ENCODE measurements at regions not wholly inside any gene's neighbourhood (a gene's known extent, or its start where the extent isn't known, plus 50 kb on each side); places are given as distances from the start of the nearest gene placed in this dataset.

DNA sequence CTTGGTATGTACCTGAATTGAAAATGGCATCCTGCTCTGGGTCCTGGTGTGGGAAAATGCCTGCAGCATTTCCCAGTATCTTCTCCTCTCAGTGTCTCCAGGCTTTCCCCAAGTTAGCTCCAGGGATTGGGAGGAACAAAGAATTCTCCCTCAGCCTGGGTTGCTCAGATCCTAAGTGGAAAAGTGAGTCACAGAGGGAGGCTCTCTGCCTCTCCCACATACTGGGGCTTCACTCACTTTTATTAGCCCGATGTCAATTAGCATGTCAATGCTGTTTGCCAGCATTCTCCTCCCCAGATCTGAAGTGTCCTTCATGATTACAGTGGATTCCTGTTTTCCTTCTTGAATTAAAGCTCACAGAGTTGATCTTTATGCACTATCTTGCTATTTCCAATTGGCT is 655.0 kb downstream of the EPHA3 start:
- 56% methylated on average over 1 of the region's 1 CpG for WGBS
- H3K9ac ChIP-seq (ENCODE audit: low read depth, low read length) = no peak overlapping the region
- no peaks in the 10 kb centered on the region for H3K36me3 ChIP-seq (ENCODE audit: insufficient read depth, low read length)
- peaks cover 13% of the 10 kb centered on the region; the same call in 1 of the 2 replicates for H3K4me1 ChIP-seq (ENCODE audit: insufficient read depth, low read length)
- no peaks in the 10 kb centered on the region for H3K27me3 ChIP-seq (ENCODE audit: insufficient read depth, low read length)
- no peak overlapping the region for H3K4me3 ChIP-seq (ENCODE audit: low read length)
- no peaks in the 10 kb centered on the region for H3K9me3 ChIP-seq (ENCODE audit: insufficient read depth, low read depth, low read length)
- no peak overlapping the region; the same call in 1 of the 2 replicates for H3K27ac ChIP-seq (ENCODE audit: low read depth, low read length)

DNA sequence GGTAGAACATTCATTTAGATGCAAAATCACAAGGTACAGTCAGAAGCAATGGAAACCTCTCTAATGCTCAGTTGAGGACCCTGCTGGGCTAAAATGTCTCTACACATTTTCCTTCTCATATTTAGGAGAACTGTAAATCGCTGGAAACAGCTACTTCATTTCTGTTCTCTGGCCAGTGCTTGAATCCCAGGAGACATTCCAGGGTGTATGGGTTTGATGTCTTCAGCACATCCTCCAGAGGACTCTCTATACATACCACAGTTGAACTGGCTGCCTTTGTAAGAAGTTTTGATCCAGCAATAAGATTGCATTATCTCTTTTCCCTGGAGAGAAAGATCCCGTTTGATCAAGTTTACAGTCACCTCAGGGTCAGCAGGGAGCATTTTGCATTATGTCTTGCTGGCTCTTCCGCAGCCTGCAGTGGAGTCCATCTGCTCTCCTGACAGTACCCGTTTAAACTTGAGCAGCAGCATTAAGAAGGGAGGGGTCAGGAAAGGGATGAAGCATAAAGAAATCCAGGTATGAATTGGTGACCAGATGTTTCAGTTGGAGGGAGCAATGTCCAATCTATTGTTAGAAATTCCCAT is 676.0 kb downstream of the EPHA3 start:
- H3K9me3 ChIP-seq (ENCODE audit: insufficient read depth, low read depth, low read length) = no peaks in the 10 kb centered on the region
- no peaks in the 10 kb centered on the region for H3K27me3 ChIP-seq (ENCODE audit: insufficient read depth, low read length)
- H3K9ac ChIP-seq (ENCODE audit: low read depth, low read length) = no peak overlapping the region
- no peak overlapping the region for H3K4me3 ChIP-seq (ENCODE audit: low read length)
- H3K27ac ChIP-seq (ENCODE audit: low read depth, low read length) = no peak overlapping the region
- no peaks in the 10 kb centered on the region for H3K36me3 ChIP-seq (ENCODE audit: insufficient read depth, low read length)
- H3K4me1 ChIP-seq (ENCODE audit: insufficient read depth, low read length) = no peaks in the 10 kb centered on the region
- 84% methylated on average over 4 of the region's 4 CpGs for WGBS

DNA sequence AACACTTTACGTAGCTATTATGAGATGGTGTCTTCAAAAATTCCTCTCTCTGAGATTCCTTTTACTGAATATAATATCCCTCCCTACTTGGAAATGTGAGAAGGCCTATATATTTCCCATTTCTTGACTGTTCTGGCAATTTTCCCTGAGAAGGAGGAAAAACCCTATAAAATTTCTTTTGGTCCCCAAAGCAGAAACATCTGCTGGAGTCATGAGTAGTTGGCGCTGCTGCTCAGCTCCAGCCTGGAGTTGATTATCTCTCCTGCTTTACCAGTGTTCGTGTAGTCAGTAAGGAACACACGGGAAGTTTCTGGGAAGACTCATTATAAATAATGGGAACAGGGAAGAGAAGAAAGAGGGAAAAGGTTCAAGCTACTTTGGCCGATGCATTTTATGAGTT is 680.1 kb downstream of the EPHA3 start:
- no peaks in the 10 kb centered on the region for H3K36me3 ChIP-seq (ENCODE audit: insufficient read depth, low read length)
- no peaks in the 10 kb centered on the region for H3K4me1 ChIP-seq (ENCODE audit: insufficient read depth, low read length)
- H3K27me3 ChIP-seq (ENCODE audit: insufficient read depth, low read length) = no peaks in the 10 kb centered on the region
- no peak overlapping the region for H3K4me3 ChIP-seq (ENCODE audit: low read length)
- H3K27ac ChIP-seq (ENCODE audit: low read depth, low read length) = no peak overlapping the region
- no peaks in the 10 kb centered on the region for H3K9me3 ChIP-seq (ENCODE audit: insufficient read depth, low read depth, low read length)
- no peak overlapping the region for H3K9ac ChIP-seq (ENCODE audit: low read depth, low read length)
- 96% methylated on average over 4 of the region's 5 CpGs for WGBS

DNA sequence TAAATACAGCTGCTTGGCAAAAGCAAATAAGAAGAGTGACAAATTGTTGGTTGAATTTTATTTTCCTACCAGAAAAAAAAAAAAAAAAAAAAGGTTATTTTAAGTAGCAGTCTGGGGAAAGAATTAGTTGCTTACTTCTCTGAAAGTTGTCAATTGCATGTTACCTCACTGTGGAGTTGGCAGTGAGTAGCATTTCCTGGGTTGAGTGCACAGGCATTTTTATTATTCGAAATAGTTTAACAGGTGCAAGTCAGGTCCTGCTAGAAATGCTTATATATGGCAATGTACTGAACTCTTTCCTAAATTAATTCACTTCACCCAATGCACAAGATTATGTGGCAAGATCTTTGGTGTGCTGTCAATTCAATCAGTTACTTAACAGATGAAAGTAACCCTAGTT is 680.6 kb downstream of the EPHA3 start:
- H3K27me3 ChIP-seq (ENCODE audit: insufficient read depth, low read length) = no peaks in the 10 kb centered on the region
- 100% methylated on average over 1 of the region's 1 CpG for WGBS
- no peak overlapping the region for H3K27ac ChIP-seq (ENCODE audit: low read depth, low read length)
- no peaks in the 10 kb centered on the region for H3K9me3 ChIP-seq (ENCODE audit: insufficient read depth, low read depth, low read length)
- no peak overlapping the region for H3K4me3 ChIP-seq (ENCODE audit: low read length)
- no peaks in the 10 kb centered on the region for H3K4me1 ChIP-seq (ENCODE audit: insufficient read depth, low read length)
- H3K9ac ChIP-seq (ENCODE audit: low read depth, low read length) = no peak overlapping the region
- no peaks in the 10 kb centered on the region for H3K36me3 ChIP-seq (ENCODE audit: insufficient read depth, low read length)

DNA sequence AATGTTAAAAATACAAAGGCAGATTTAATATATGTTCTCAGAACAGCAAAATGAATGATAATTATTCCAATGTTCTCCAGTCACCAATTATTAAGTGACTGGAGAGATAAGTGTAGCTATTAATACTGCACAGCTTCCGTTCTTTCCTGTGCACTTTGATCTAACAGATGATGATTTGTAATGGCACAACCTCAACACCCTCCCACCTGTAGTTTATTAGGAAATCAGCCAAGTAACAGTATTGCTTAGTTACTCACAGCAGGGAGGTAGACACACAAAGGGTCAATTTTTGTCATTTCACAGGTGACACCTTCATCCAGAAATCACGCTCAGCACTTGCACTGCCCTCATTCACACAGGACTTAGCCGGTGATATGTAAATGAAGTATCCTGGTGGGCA is 688.1 kb downstream of the EPHA3 start:
- no peak overlapping the region for H3K9ac ChIP-seq (ENCODE audit: low read depth, low read length)
- H3K36me3 ChIP-seq (ENCODE audit: insufficient read depth, low read length) = no peaks in the 10 kb centered on the region
- no peaks in the 10 kb centered on the region for H3K9me3 ChIP-seq (ENCODE audit: insufficient read depth, low read depth, low read length)
- WGBS = 62% methylated on average over 2 of the region's 3 CpGs
- no peaks in the 10 kb centered on the region for H3K27me3 ChIP-seq (ENCODE audit: insufficient read depth, low read length)
- no peak overlapping the region for H3K4me3 ChIP-seq (ENCODE audit: low read length)
- H3K4me1 ChIP-seq (ENCODE audit: insufficient read depth, low read length) = peaks cover 4% of the 10 kb centered on the region; the same call in 1 of the 2 replicates
- H3K27ac ChIP-seq (ENCODE audit: low read depth, low read length) = no peak overlapping the region

DNA sequence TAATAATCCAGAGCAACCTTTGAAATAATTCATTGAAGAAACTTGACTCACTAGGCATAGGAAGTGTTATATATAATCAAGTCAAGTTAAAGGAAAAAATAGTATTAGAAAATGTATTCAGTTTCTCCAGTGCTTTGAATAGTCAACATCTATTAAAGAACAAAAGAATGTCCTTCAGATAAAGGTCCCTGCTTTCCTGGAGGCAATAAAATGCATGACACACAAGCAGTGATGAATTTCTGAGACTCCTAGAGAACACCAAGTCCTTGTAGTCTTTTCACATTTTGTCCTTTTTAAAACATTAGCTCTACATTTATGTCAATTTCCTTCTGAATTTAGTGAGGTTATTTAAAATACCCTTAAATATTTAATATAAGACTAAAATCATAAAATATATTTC is 695.5 kb downstream of the EPHA3 start:
- no peak overlapping the region for H3K9ac ChIP-seq (ENCODE audit: low read depth, low read length)
- no peak overlapping the region for H3K27ac ChIP-seq (ENCODE audit: low read depth, low read length)
- no peaks in the 10 kb centered on the region for H3K36me3 ChIP-seq (ENCODE audit: insufficient read depth, low read length)
- no peaks in the 10 kb centered on the region for H3K27me3 ChIP-seq (ENCODE audit: insufficient read depth, low read length)
- H3K4me3 ChIP-seq (ENCODE audit: low read length) = no peak overlapping the region
- H3K4me1 ChIP-seq (ENCODE audit: insufficient read depth, low read length) = peaks cover 7% of the 10 kb centered on the region; the same call in 1 of the 2 replicates
- H3K9me3 ChIP-seq (ENCODE audit: insufficient read depth, low read depth, low read length) = no peaks in the 10 kb centered on the region

DNA sequence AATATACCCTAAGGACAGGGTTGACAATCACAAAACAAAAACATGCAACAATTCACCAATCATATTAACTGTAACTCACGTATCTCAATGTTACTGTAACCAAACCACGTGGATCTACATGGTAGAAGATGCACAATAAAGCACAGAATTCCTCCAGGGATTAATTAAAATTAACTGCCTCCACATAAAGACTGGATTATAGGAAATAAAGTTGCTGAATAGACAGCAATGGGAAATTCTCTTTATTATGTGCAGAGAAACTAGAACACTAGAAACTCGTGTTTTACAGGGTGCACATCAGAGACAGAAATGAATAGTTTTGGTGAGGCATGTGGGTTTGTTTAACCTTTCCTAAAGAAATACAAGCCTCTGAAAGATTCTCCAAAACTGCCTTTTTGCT is 696.3 kb downstream of the EPHA3 start:
- H3K9me3 ChIP-seq (ENCODE audit: insufficient read depth, low read depth, low read length) = peaks cover 2% of the 10 kb centered on the region; the same call in 1 of the 2 replicates
- H3K36me3 ChIP-seq (ENCODE audit: insufficient read depth, low read length) = no peaks in the 10 kb centered on the region
- H3K4me3 ChIP-seq (ENCODE audit: low read length) = no peak overlapping the region
- WGBS = 91% methylated on average over 3 of the region's 3 CpGs
- H3K27ac ChIP-seq (ENCODE audit: low read depth, low read length) = no peak overlapping the region
- H3K4me1 ChIP-seq (ENCODE audit: insufficient read depth, low read length) = peaks cover 7% of the 10 kb centered on the region; the same call in 1 of the 2 replicates
- H3K27me3 ChIP-seq (ENCODE audit: insufficient read depth, low read length) = no peaks in the 10 kb centered on the region
- H3K9ac ChIP-seq (ENCODE audit: low read depth, low read length) = no peak overlapping the region

DNA sequence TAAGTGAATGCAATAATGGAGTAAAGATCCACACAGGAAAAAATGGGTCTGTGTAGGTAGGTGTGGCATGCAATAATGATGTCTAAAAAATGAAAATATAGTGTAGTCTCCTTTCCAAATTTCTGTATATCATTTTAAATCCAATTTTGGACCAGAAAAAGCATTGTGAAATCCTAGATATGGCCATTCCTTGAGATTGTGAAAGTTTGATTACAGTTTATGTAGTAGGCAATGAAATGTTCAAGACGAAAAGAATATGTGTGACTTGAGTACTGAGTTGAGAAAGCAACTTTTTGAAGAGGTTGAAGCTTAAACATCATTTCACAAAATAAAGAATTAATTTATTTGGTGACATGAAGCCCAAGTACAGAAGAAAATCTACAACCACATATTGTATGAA is 698.7 kb downstream of the EPHA3 start:
- Histone ChIP-seq H3K4me1 (ENCODE audit: insufficient read depth, low read length) (peaks cover 7% of the 10 kb centered on the region; the same call in 1 of the 2 replicates), H3K9me3 (ENCODE audit: insufficient read depth, low read depth, low read length) (peaks cover 2% of the 10 kb centered on the region; the same call in 1 of the 2 replicates), H3K27ac (ENCODE audit: low read depth, low read length) (no peak overlapping the region), H3K27me3 (ENCODE audit: insufficient read depth, low read length) (no peaks in the 10 kb centered on the region), H3K9ac (ENCODE audit: low read depth, low read length) (no peak overlapping the region), H3K36me3 (ENCODE audit: insufficient read depth, low read length) (no peaks in the 10 kb centered on the region), H3K4me3 (ENCODE audit: low read length) (no peak overlapping the region)
- WGBS = 82% methylated on average over 1 of the region's 1 CpG

DNA sequence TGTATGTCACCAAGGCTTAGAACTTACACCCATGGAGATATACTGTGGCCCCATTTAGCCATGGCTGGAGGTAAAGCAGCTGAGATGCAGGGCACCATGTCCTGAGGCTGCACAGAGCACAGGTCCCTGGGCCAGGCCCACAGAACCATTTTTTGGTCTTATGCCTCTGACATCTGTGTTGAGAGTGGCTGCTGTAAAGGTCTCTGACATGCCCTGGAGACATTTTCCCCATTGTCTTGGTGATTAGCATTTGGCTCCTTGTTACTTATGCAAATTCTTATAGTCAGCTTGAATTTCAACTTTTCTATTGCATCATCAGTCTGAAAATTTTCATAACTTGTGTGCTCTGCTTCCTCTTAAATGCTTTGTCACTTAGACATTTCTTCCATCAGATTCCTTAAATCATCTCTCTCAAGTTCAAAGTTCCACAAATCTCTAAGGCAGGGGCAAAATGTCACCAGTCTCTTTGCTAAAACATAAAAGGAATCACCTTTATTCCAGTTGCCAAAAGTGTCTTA is 701.3 kb downstream of the EPHA3 start:
- peaks cover 7% of the 10 kb centered on the region; the same call in 1 of the 2 replicates for H3K4me1 ChIP-seq (ENCODE audit: insufficient read depth, low read length)
- no peaks in the 10 kb centered on the region for H3K36me3 ChIP-seq (ENCODE audit: insufficient read depth, low read length)
- no peaks in the 10 kb centered on the region for H3K27me3 ChIP-seq (ENCODE audit: insufficient read depth, low read length)
- no peak overlapping the region for H3K9ac ChIP-seq (ENCODE audit: low read depth, low read length)
- peaks cover 7% of the 10 kb centered on the region for H3K9me3 ChIP-seq (ENCODE audit: insufficient read depth, low read depth, low read length)
- H3K4me3 ChIP-seq (ENCODE audit: low read length) = no peak overlapping the region
- H3K27ac ChIP-seq (ENCODE audit: low read depth, low read length) = no peak overlapping the region

DNA sequence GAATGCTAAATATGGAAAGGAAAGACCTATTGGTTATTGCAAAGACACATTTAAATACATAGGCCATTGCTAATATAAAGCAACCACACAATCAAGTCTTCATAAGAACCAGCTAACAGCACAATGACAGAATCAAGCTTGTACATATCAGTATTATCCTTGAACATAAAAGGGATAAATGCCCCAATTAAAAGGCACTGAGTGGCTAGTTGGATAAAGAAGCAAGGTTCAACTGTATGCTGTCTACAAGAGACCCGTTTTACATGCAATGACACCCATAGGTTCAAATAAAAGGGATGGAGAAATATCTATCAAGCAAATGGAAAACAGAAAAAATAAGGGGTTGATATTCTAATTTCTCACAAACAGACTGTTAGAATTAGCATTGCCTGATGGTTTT is 706.1 kb downstream of the EPHA3 start:
- WGBS = 100% methylated on average over 1 of the region's 1 CpG
- no peak overlapping the region for H3K4me3 ChIP-seq (ENCODE audit: low read length)
- no peaks in the 10 kb centered on the region for H3K4me1 ChIP-seq (ENCODE audit: insufficient read depth, low read length)
- H3K27me3 ChIP-seq (ENCODE audit: insufficient read depth, low read length) = no peaks in the 10 kb centered on the region
- no peaks in the 10 kb centered on the region for H3K36me3 ChIP-seq (ENCODE audit: insufficient read depth, low read length)
- H3K9ac ChIP-seq (ENCODE audit: low read depth, low read length) = no peak overlapping the region
- H3K27ac ChIP-seq (ENCODE audit: low read depth, low read length) = no peak overlapping the region
- H3K9me3 ChIP-seq (ENCODE audit: insufficient read depth, low read depth, low read length) = peaks cover 11% of the 10 kb centered on the region

DNA sequence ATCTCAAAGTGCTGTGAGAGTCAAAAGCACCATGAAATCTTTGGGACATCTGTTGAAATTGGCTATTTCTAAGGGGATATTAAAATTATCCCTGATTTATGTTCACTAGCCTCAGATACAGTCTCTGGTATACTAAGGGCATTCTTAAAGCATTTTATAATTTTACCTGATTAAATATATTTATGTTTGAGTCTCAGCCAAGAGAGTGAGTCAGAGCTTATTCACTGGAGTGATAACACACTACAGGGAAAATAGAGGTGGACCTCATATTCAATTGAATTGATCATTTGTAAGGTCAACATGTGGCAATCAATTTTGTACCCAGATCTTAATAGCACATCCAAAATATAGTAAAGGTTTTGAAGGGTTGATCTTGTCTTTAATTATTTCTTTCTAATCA is 733.6 kb downstream of the EPHA3 start:
- Histone ChIP-seq H3K27ac (ENCODE audit: low read depth, low read length) (no peak overlapping the region), H3K4me1 (ENCODE audit: insufficient read depth, low read length) (no peaks in the 10 kb centered on the region; the same call in 1 of the 2 replicates), H3K27me3 (ENCODE audit: insufficient read depth, low read length) (no peaks in the 10 kb centered on the region), H3K4me3 (ENCODE audit: low read length) (no peak overlapping the region), H3K9me3 (ENCODE audit: insufficient read depth, low read depth, low read length) (no peaks in the 10 kb centered on the region), H3K36me3 (ENCODE audit: insufficient read depth, low read length) (no peaks in the 10 kb centered on the region), H3K9ac (ENCODE audit: low read depth, low read length) (no peak overlapping the region)

DNA sequence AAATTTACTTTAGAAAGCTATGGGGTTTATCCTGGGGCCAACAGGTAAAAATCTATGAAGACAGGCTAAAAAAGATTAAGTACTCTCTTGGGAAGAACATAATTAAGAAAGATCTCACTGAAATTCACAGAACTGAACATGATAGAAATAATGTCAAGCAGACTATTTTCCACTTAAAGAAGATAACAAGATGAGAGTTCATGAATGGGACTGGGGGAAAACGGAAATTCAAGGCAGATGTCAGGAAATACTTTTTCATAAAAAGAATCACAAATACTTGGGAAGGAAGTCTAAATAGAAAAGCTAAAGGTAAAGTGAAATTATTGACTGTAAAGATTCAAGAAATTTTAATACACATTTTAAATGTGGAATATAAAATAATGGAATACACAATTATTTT is 737.6 kb downstream of the EPHA3 start:
- no peak overlapping the region for H3K27ac ChIP-seq (ENCODE audit: low read depth, low read length)
- H3K36me3 ChIP-seq (ENCODE audit: insufficient read depth, low read length) = no peaks in the 10 kb centered on the region
- no peak overlapping the region for H3K9ac ChIP-seq (ENCODE audit: low read depth, low read length)
- H3K4me3 ChIP-seq (ENCODE audit: low read length) = no peak overlapping the region
- H3K9me3 ChIP-seq (ENCODE audit: insufficient read depth, low read depth, low read length) = no peaks in the 10 kb centered on the region
- no peaks in the 10 kb centered on the region; the same call in 1 of the 2 replicates for H3K4me1 ChIP-seq (ENCODE audit: insufficient read depth, low read length)
- no CpG with 5 or more reads among the region's 1 CpG for WGBS
- H3K27me3 ChIP-seq (ENCODE audit: insufficient read depth, low read length) = no peaks in the 10 kb centered on the region

Data from HUES64 (cell line).